GM12878 (cell line): ENCODE measurements at regions not wholly inside any gene's neighbourhood (a gene's known extent, or its start where the extent isn't known, plus 50 kb on each side); places are given as distances from the start of the nearest gene placed in this dataset.

Experiments used
- ATAC-seq: fragments of 200-7000 bp; cut with Tn5 transposase; 3 replicates; pipeline ENCODE4 v1.9.1; 2020; ENCODE audit warnings: mild to moderate bottlenecking, moderate library complexity
- BruUV-seq: library from RNA; stranded (reverse); fragments of 400-500 nt; replicated peaks from 2 replicates; lab custom pipeline; 2021; lab: Mats Ljungman, UMichigan
- CTCF ChIA-PET: fragments of 300-600 bp; sonication (Branson Sonifier 250); formaldehyde crosslinking; extraction: SDS; loops from one replicate; lab custom pipeline; 2021; ENCODE audit warnings: inconsistent platforms; lab: Yijun Ruan, JAX
- POLR2A ChIA-PET: fragments of 350-600 bp; formaldehyde crosslinking; extraction: SDS; loops from one replicate; lab custom pipeline; 2021; ENCODE audit warnings: inconsistent platforms; lab: Charles Lee
- RAD21 ChIA-PET: fragments of 300-600 bp; sonication (Branson Sonifier 250); formaldehyde crosslinking; loops from one replicate; lab custom pipeline; 2023; ENCODE audit warnings: antibody characterized with exemption; ENCODE audit not compliant: unreplicated experiment; lab: Charles Lee
- SMC1A ChIA-PET: fragments of 300-600 bp; sonication (Branson Sonifier 250); formaldehyde crosslinking; loops from one replicate; lab custom pipeline; 2023; ENCODE audit not compliant: unreplicated experiment, uncharacterized antibody; lab: Charles Lee
- DNase-seq: peaks from one replicate; pipeline ENCODE4 v3.0.0-alpha.2; 2011; ENCODE audit warnings: low read depth, low spot score
- FAIRE-seq: peaks from 3 replicates; lab custom pipeline; 2011; peaks lifted over from hg19 to GRCh38; lab: Jason Lieb, UNC
- H2AFZ ChIP-seq: 2 replicates; pipeline ENCODE4 v1.6.0; 2011; ENCODE audit warnings: low read depth, low read length, control low read depth; ENCODE audit not compliant: control insufficient read depth
- H3K27ac ChIP-seq: 2 replicates; pipeline ENCODE4 v1.5.1; 2011; ENCODE audit warnings: control low read depth; ENCODE audit not compliant: control insufficient read depth, insufficient read depth
- H3K27me3 ChIP-seq, 2 experiments: replicated peaks in 1 of 2; 2 replicates each; pipeline versions ENCODE4 v1.6.0 to v1.6.1; 2011; ENCODE audit warnings: low read length in 1 of 2; ENCODE audit not compliant: control insufficient read depth in 2 of 2, insufficient read depth in 2 of 2
- H3K36me3 ChIP-seq, 2 experiments: 2 replicates each; pipeline ENCODE4 v1.5.1; 2011; ENCODE audit warnings: low read length in 1 of 2; ENCODE audit not compliant: control insufficient read depth in 2 of 2, insufficient read depth in 2 of 2
- H3K4me1 ChIP-seq: 2 replicates; pipeline ENCODE4 v1.6.1; 2011; ENCODE audit warnings: mild to moderate bottlenecking, low read length, moderate library complexity, mixed read lengths; ENCODE audit not compliant: control insufficient read depth, insufficient read depth
- H3K4me2 ChIP-seq: 2 replicates; pipeline ENCODE4 v1.6.0; 2011; ENCODE audit warnings: control low read depth; ENCODE audit not compliant: control insufficient read depth, insufficient read depth
- H3K4me3 ChIP-seq: fragments of 200-600 bp; sonication (generic); 2 replicates; pipeline ENCODE4 v1.5.1; 2016
- H3K79me2 ChIP-seq: 2 replicates; pipeline ENCODE4 v1.6.0; 2011; ENCODE audit warnings: low read length; ENCODE audit not compliant: control insufficient read depth, insufficient read depth
- H3K9ac ChIP-seq: 2 replicates; pipeline ENCODE4 v1.8.0; 2011; ENCODE audit warnings: low read length, control low read depth, mixed read lengths; ENCODE audit not compliant: control insufficient read depth, insufficient read depth
- H3K9me3 ChIP-seq: replicated peaks from 3 replicates; pipeline ENCODE4 v1.5.1; 2011; ENCODE audit warnings: mild to moderate bottlenecking, low read length; ENCODE audit not compliant: control insufficient read depth, insufficient read depth
- H4K20me1 ChIP-seq: 2 replicates; pipeline ENCODE4 v1.6.0; 2011; ENCODE audit not compliant: control insufficient read depth, insufficient read depth
- CREB1 ChIP-seq: IDR thresholded peaks from 2 replicates; pipeline ENCODE4 v1.6.1; 2012; ENCODE audit warnings: low read depth, mild to moderate bottlenecking, inconsistent platforms
- LARP7 ChIP-seq: fragments of 450-650 bp; IDR thresholded peaks from 2 replicates; pipeline ENCODE4 v1.6.1; 2017; ENCODE audit warnings: mild to moderate bottlenecking
- RELA ChIP-seq: fragments of 450-650 bp; IDR thresholded peaks from 2 replicates; pipeline ENCODE4 v1.8.0; 2014; ENCODE audit warnings: borderline replicate concordance; ENCODE audit not compliant: partially characterized antibody
- WGBS: methylation state at CpG from one replicate; pipeline ENCODE4 v1.1.6; 2016; ENCODE audit warnings: low lambda C conversion rate; ENCODE audit not compliant: insufficient replicate concordance, insufficient coverage; ENCODE audit errors: missing lambda C conversion rate; 5-methylcytosine and 5-hydroxymethylcytosine counted together
- in situ Hi-C: fragments of 300-500 bp; cut with MboI; formaldehyde crosslinking; loops from 9 replicates; pipeline ENCODE4 v1.14.3; 2018; ENCODE audit warnings: mixed read lengths
- intact Hi-C: fragments of 100-400 bp; cut with micrococcal nuclease; formaldehyde crosslinking; loops from one replicate; pipeline ENCODE4 v1.14.2; 2022; ENCODE audit not compliant: unreplicated experiment
- TF ChIP-seq, protein P1 (sequence below): fragments of 150-350 bp; IDR thresholded peaks from 2 replicates; pipeline ENCODE4 v1.6.1; 2016; ENCODE audit warnings: low read depth, low read length
- TF ChIP-seq, protein P2 (sequence below): IDR thresholded peaks from 2 replicates; pipeline ENCODE4 v1.6.1; 2012; ENCODE audit warnings: low read depth, low read length, improper control_type of control experiment
- TF ChIP-seq, protein P3 (sequence below): IDR thresholded peaks from 2 replicates; pipeline ENCODE4 v1.6.1; 2012; ENCODE audit warnings: low read length, inconsistent platforms

DNA sequence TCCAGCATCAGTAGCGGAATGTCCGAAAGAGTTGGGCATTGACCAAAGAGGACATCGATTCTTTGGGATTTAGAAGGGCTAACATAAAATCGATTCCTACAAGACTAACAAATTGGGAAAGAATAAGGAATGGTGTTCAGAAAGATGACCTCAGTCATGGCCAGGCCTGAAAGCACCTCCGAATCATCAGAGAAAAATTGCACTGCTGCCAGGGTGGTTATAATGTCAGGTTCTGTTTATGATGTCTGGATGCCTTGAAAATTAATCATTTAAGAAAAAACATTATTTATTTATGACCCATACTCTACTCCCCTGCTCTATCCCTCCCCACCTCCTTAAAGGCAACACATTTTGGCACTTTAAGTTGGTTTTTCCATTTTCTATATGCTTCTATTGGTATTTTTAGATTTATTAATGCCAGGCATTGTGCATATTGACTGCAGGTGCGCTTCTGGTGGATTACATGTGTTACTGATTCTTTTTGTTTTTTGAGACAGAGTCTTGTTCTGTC, 104.7 kb downstream of the MYCN start (continued):
- TF ChIP-seq, protein P1, sequence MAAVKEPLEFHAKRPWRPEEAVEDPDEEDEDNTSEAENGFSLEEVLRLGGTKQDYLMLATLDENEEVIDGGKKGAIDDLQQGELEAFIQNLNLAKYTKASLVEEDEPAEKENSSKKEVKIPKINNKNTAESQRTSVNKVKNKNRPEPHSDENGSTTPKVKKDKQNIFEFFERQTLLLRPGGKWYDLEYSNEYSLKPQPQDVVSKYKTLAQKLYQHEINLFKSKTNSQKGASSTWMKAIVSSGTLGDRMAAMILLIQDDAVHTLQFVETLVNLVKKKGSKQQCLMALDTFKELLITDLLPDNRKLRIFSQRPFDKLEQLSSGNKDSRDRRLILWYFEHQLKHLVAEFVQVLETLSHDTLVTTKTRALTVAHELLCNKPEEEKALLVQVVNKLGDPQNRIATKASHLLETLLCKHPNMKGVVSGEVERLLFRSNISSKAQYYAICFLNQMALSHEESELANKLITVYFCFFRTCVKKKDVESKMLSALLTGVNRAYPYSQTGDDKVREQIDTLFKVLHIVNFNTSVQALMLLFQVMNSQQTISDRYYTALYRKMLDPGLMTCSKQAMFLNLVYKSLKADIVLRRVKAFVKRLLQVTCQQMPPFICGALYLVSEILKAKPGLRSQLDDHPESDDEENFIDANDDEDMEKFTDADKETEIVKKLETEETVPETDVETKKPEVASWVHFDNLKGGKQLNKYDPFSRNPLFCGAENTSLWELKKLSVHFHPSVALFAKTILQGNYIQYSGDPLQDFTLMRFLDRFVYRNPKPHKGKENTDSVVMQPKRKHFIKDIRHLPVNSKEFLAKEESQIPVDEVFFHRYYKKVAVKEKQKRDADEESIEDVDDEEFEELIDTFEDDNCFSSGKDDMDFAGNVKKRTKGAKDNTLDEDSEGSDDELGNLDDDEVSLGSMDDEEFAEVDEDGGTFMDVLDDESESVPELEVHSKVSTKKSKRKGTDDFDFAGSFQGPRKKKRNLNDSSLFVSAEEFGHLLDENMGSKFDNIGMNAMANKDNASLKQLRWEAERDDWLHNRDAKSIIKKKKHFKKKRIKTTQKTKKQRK = no peak
- TF ChIP-seq, all 136 proteins: peak for 0

DNA sequence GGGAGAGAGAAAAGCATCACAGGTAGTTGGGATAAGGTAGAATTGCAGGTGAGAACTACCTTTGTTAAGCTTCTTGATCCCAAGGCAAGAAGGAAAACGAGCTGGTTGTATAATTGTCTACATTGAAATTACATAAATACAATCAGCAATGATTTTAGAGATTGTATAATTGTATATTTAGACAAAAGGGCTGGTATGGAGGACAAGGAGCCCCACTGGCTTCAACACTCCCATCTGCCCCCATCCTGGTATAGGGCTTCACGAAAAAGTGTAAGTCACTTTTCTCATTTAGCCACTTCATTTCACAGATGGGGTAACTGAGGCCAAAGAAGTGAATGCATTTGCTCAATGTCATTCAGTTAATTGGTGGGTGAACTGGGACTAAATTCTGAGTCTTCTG, 103.3 kb downstream of the MYCN start:
- CTCF ChIA-PET = no interaction called here
- DNase-seq = no peak
- Histone ChIP-seq H3K4me2 (no peak overlapping the region), H3K27ac (no peak overlapping the region), H3K36me3 (no peaks in the 10 kb centered on the region), H3K27me3 (no peaks in the 10 kb centered on the region; a peak in 1 of 4 replicates), H2AFZ (no peak overlapping the region), H3K4me1 (no peaks in the 10 kb centered on the region), H4K20me1 (no peaks in the 10 kb centered on the region), H3K4me3 (no peak overlapping the region), H3K9me3 (no peaks in the 10 kb centered on the region), H3K9ac (no peak overlapping the region), H3K79me2 (no peaks in the 10 kb centered on the region)
- intact Hi-C loops (no loop called here), in situ Hi-C loops (no loop called here)
- no peak for ATAC-seq
- BruUV-seq = no TSS peak
- SMC1A ChIA-PET = no interaction called here
- no peak for FAIRE-seq
- TF ChIP-seq, protein P2, sequence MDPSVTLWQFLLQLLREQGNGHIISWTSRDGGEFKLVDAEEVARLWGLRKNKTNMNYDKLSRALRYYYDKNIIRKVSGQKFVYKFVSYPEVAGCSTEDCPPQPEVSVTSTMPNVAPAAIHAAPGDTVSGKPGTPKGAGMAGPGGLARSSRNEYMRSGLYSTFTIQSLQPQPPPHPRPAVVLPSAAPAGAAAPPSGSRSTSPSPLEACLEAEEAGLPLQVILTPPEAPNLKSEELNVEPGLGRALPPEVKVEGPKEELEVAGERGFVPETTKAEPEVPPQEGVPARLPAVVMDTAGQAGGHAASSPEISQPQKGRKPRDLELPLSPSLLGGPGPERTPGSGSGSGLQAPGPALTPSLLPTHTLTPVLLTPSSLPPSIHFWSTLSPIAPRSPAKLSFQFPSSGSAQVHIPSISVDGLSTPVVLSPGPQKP = no peak
- TF ChIP-seq, protein P3, sequence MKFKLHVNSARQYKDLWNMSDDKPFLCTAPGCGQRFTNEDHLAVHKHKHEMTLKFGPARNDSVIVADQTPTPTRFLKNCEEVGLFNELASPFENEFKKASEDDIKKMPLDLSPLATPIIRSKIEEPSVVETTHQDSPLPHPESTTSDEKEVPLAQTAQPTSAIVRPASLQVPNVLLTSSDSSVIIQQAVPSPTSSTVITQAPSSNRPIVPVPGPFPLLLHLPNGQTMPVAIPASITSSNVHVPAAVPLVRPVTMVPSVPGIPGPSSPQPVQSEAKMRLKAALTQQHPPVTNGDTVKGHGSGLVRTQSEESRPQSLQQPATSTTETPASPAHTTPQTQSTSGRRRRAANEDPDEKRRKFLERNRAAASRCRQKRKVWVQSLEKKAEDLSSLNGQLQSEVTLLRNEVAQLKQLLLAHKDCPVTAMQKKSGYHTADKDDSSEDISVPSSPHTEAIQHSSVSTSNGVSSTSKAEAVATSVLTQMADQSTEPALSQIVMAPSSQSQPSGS = no peak
- TF ChIP-seq CREB1 (no peak), RELA (no peak), LARP7 (no peak)
- 0% methylated on average over 2 of the region's 2 CpGs for WGBS
- POLR2A ChIA-PET = no interaction called here
- RAD21 ChIA-PET = no interaction called here
